NCI-H748 (cell line): ENCODE measurements at regions not wholly inside any gene's neighbourhood (a gene's known extent, or its start where the extent isn't known, plus 50 kb on each side); places are given as distances from the start of the nearest gene placed in this dataset.

Source experiments
- DNase-seq: peaks from one replicate; lab custom pipeline; 2025; ENCODE audit not compliant: unreplicated experiment; lab: John Stamatoyannopoulos, UW

GRCh38 chr7:79877874-79878465 is 256.7 kb upstream of the GNAI1 start:
- DNase-seq = no peak

- DNase-seq = no peak
Measured at GRCh38 chr7:79876848-79877252, 257.8 kb upstream of the GNAI1 start.

- no peak for DNase-seq
Measured at GRCh38 chr7:79874797-79875196, 259.8 kb upstream of the GNAI1 start.

- DNase-seq = no peak
Measured at GRCh38 chr7:79872176-79872575, 262.5 kb upstream of the GNAI1 start.

GRCh38 chr7:79868010-79868409 is 266.6 kb upstream of the GNAI1 start:
- no peak for DNase-seq

- no peak for DNase-seq
Measured at GRCh38 chr7:79862447-79863210, 272.0 kb upstream of the GNAI1 start.

GRCh38 chr7:79855172-79855571 is 279.5 kb upstream of the GNAI1 start:
- no peak for DNase-seq

- DNase-seq = no peak
Measured at GRCh38 chr7:79854621-79855020, 280.0 kb upstream of the GNAI1 start.

GRCh38 chr7:79837915-79838314 is 296.7 kb upstream of the GNAI1 start:
- no peak for DNase-seq

GRCh38 chr7:79833616-79834015 is 301.0 kb upstream of the GNAI1 start:
- DNase-seq = no peak

- no peak for DNase-seq
Measured at GRCh38 chr7:79828866-79829265, 305.8 kb upstream of the GNAI1 start.

GRCh38 chr7:79823246-79823951 is 311.2 kb upstream of the GNAI1 start:
- no peak for DNase-seq

- no peak for DNase-seq
Measured at GRCh38 chr7:79822620-79823240, 311.9 kb upstream of the GNAI1 start.

- DNase-seq = peak; percentile 89
Measured at GRCh38 chr7:79820387-79820786, 314.2 kb upstream of the GNAI1 start.

GRCh38 chr7:79810916-79811315 is 323.7 kb upstream of the GNAI1 start:
- no peak for DNase-seq

GRCh38 chr7:79806161-79806734 is 328.4 kb upstream of the GNAI1 start:
- peak; percentile 21 for DNase-seq

GRCh38 chr7:79790656-79791262 is 337.3 kb upstream of the MAGI2 start:
- DNase-seq = no peak

- no peak for DNase-seq
Measured at GRCh38 chr7:79789584-79790345, 336.3 kb upstream of the MAGI2 start.

- no peak for DNase-seq
Measured at GRCh38 chr7:79787623-79788022, 334.2 kb upstream of the MAGI2 start.

GRCh38 chr7:79787096-79787495 is 333.6 kb upstream of the MAGI2 start:
- no peak for DNase-seq
